ENCODE measurements at regions not wholly inside any gene's neighbourhood (a gene's known extent, or its start where the extent isn't known, plus 50 kb on each side); places are given as distances from the start of the nearest gene placed in this dataset.

DNA sequence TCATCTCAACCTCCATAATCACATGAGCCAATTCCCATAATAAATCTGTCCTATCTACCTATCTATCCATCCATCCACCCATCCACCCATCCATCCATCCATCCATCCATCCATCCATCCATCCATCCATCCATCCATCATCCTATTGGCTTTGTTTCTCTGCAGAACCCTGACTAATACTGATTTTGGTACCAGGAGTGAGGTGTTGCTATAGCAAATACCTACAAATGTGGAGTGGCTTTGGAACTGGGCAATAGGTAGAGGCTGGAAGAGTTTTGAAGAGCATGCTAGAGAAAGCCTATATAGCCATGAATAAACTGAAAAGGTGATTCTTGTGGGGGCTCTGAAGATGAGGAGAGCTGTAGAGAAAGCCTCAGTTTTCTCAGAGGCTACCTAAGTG lies 88.7 kb upstream of the ANKRD28 start:
- no peak for DNase-seq (ENCODE audit: low read depth)
- TF ChIP-seq, protein P1, sequence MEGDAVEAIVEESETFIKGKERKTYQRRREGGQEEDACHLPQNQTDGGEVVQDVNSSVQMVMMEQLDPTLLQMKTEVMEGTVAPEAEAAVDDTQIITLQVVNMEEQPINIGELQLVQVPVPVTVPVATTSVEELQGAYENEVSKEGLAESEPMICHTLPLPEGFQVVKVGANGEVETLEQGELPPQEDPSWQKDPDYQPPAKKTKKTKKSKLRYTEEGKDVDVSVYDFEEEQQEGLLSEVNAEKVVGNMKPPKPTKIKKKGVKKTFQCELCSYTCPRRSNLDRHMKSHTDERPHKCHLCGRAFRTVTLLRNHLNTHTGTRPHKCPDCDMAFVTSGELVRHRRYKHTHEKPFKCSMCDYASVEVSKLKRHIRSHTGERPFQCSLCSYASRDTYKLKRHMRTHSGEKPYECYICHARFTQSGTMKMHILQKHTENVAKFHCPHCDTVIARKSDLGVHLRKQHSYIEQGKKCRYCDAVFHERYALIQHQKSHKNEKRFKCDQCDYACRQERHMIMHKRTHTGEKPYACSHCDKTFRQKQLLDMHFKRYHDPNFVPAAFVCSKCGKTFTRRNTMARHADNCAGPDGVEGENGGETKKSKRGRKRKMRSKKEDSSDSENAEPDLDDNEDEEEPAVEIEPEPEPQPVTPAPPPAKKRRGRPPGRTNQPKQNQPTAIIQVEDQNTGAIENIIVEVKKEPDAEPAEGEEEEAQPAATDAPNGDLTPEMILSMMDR (conservative IDR thresholded peaks at IDR 0.05; ENCODE audit: low read depth, low read length): no peak
- H3K4me3 ChIP-seq (ENCODE audit: low read depth, low read length): no peak overlapping the region

- no peak for DNase-seq (ENCODE audit: low read depth)
Observed at GRCh38 chr3:15887261-15887660, 89.5 kb upstream of the ANKRD28 start.

GRCh38 chr3:15889936-15890335 lies 92.2 kb upstream of the ANKRD28 start:
- no peak overlapping the region for H3K4me3 ChIP-seq (ENCODE audit: low read depth, low read length)
- DNase-seq (ENCODE audit: low read depth): no peak
- TF ChIP-seq, protein P1 (conservative IDR thresholded peaks at IDR 0.05; ENCODE audit: low read depth, low read length): no peak

More at GRCh38 chr3:15887261-15887660, 89.5 kb upstream of the ANKRD28 start:
- H3K4me3 ChIP-seq (ENCODE audit: low read depth, low read length): no peak overlapping the region
- TF ChIP-seq, protein P1 (conservative IDR thresholded peaks at IDR 0.05; ENCODE audit: low read depth, low read length): no peak

DNA sequence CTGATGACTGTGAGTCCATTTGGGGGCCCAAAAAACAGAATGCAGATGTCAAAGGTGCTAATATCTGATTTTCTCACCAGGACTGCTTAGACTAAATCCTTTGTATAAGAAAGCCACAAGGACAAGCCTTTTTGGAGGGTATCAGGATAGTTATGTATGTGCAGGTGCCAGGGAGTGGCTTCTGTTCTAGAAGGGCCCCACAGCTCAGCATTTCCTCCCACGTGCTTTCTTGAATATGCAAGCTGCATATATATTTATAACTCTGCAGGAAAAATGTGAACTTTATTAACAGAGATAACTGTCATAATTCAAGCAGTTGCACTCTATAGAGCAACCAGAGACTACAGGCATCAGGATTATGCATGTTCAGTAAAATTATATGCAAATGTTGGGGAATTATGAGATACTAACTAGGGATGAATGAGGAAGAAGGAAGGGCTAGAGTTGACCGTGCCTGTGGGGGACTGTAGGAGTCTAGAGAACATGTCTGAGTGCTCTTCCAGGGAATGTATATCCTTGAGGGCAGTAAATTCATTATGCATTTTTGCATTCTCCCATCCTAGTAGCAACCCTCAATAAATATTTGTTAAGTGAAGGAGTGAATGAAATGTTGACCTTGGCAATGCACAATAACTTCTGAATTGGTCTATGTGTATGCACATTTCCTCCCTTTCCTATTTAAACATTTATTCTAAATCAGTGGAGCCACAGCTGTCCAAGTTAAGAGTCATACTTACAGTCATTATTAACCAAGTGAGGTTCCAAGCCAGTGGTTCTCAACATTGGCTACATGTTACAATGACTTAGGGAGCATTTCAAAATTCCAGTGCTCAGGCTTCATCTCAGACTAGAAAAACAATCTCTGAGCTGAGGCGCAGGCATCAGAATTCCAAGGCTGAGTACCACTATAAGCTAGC lies 94.8 kb upstream of the ANKRD28 start:
- DNase-seq (ENCODE audit: low read depth): peak; percentile 85
- TF ChIP-seq, protein P1 (conservative IDR thresholded peaks at IDR 0.05; ENCODE audit: low read depth, low read length): no peak
- H3K4me3 ChIP-seq (ENCODE audit: low read depth, low read length): no peak overlapping the region

DNA sequence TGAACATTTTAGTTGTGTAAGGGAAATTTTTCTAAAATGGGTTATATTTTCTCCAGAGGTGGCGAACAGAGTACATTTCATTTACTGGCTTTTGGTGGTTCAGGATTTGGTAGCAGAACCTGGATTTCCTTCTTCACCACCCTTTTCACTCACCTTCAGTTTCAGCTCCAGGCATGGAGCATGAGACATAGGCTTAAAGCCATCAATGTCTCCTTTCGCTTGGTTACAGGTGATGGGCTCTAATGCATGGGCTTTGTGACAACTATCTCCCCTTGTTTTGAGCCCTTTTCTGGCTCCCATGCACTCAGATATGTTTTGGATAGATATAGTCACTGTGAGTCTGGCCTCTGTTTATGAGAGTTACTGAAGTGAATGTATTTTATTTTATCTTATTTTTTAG lies 96.6 kb upstream of the ANKRD28 start:
- TF ChIP-seq, protein P1 (conservative IDR thresholded peaks at IDR 0.05; ENCODE audit: low read depth, low read length): no peak
- no peak for DNase-seq (ENCODE audit: low read depth)
- H3K4me3 ChIP-seq (ENCODE audit: low read depth, low read length): no peak overlapping the region

DNA sequence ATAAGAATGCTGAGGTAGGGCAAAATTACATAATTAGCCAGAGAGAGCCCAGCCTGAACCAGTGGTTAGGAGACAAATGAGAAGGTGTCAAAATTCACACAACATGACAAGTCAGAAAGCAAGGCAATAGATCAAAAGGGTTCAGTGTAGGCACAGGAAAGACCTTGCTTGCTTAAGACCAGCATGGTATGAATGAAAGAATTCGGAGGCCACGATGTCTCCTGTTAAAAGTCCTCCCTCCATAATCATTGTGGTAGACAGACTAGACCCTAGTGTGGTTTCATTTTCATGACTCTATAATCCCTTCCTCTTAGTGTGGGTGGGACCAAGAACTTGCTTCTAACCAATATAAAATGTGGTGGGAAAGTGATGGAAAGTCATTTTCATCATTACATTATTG lies 98.7 kb upstream of the ANKRD28 start:
- no peak overlapping the region for H3K4me3 ChIP-seq (ENCODE audit: low read depth, low read length)
- TF ChIP-seq, protein P1 (conservative IDR thresholded peaks at IDR 0.05; ENCODE audit: low read depth, low read length): no peak
- DNase-seq (ENCODE audit: low read depth): no peak

DNA sequence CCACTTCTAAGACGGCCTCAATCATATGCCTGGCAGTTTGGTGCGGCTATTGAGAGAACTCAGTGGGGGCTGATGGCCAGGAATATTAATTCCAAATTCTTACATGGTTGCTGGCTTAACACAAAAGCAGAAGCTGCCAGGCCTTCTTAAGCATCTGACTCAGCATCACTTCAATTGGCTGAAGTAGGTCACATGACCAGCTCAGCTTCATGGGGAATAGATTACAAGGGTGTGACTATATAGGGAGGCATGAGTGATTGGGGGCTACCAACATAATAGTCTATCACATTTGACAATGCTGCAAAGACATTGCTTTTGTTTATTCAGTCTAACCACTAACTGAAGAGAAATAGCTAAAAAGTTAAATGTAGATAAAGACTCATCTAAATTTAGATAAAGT lies 101.6 kb upstream of the ANKRD28 start:
- peak; percentile 25 for DNase-seq (ENCODE audit: low read depth)
- H3K4me3 ChIP-seq (ENCODE audit: low read depth, low read length): no peak overlapping the region
- TF ChIP-seq, protein P1 (conservative IDR thresholded peaks at IDR 0.05; ENCODE audit: low read depth, low read length): no peak
